Trophoblast cell (in vitro differentiated cells and primary cell): ENCODE measurements at regions not wholly inside any gene's neighbourhood (a gene's known extent, or its start where the extent isn't known, plus 50 kb on each side); places are given as distances from the start of the nearest gene placed in this dataset.

Source experiments
- DNase-seq, 2 donors: peaks; one replicate each; pipeline ENCODE4 v3.0.0-alpha.2; 2016
- H2AFZ ChIP-seq: 2 replicates; pipeline ENCODE4 v1.6.1; 2013; ENCODE audit warnings: low read length, moderate library complexity, mild to moderate bottlenecking; ENCODE audit not compliant: insufficient read depth, poor library complexity
- H2AK5ac ChIP-seq: 2 replicates; pipeline ENCODE4 v1.6.1; 2013; ENCODE audit warnings: mild to moderate bottlenecking, low read length
- H2BK120ac ChIP-seq: 2 replicates; pipeline ENCODE4 v1.6.1; 2013; ENCODE audit warnings: low read length, mild to moderate bottlenecking, moderate library complexity; ENCODE audit not compliant: insufficient read depth, poor library complexity
- H2BK12ac ChIP-seq: 2 replicates; pipeline ENCODE4 v1.6.1; 2013; ENCODE audit warnings: mild to moderate bottlenecking, low read length, moderate library complexity
- H2BK5ac ChIP-seq: 2 replicates; pipeline ENCODE4 v1.6.1; 2013; ENCODE audit warnings: low read length, low read depth, moderate library complexity, mild to moderate bottlenecking; ENCODE audit not compliant: poor library complexity
- H3K14ac ChIP-seq: 2 replicates; pipeline ENCODE4 v1.6.1; 2013; ENCODE audit warnings: mild to moderate bottlenecking, low read length
- H3K18ac ChIP-seq: 2 replicates; pipeline ENCODE4 v1.6.1; 2013; ENCODE audit warnings: mild to moderate bottlenecking, low read length
- H3K23ac ChIP-seq: 2 replicates; pipeline ENCODE4 v1.6.1; 2013; ENCODE audit warnings: low read length
- H3K27ac ChIP-seq: 2 replicates; pipeline ENCODE4 v1.5.1; 2013; ENCODE audit warnings: low read depth, mild to moderate bottlenecking, inconsistent platforms, low read length, moderate library complexity
- H3K27me3 ChIP-seq: 2 replicates; pipeline ENCODE4 v1.6.1; 2013; ENCODE audit warnings: inconsistent platforms, mild to moderate bottlenecking, low read length, moderate library complexity; ENCODE audit not compliant: insufficient read depth
- H3K36me3 ChIP-seq, 2 experiments: 1 replicate in 1 of 2; 2 replicates in 1 of 2; pipeline ENCODE4 v1.6.1; 2013; ENCODE audit warnings: low read length in 2 of 2, mild to moderate bottlenecking in 2 of 2, moderate library complexity in 1 of 2; ENCODE audit not compliant: insufficient read depth in 2 of 2, control insufficient read depth in 1 of 2
- H3K4ac ChIP-seq: 2 replicates; pipeline ENCODE4 v1.6.1; 2013; ENCODE audit warnings: low read depth, mild to moderate bottlenecking, low read length, moderate library complexity
- H3K4me1 ChIP-seq, 2 experiments: 1 replicate in 1 of 2; 2 replicates in 1 of 2; pipeline ENCODE4 v1.6.1; 2013; ENCODE audit warnings: low read length in 2 of 2, mild to moderate bottlenecking in 2 of 2, moderate library complexity in 1 of 2; ENCODE audit not compliant: insufficient read depth in 2 of 2, control insufficient read depth in 1 of 2
- H3K4me2 ChIP-seq: 2 replicates; pipeline ENCODE4 v1.6.1; 2013; ENCODE audit warnings: inconsistent platforms, mild to moderate bottlenecking, low read length, moderate library complexity
- H3K4me3 ChIP-seq: 2 replicates; pipeline ENCODE4 v1.5.1; 2013; ENCODE audit warnings: mild to moderate bottlenecking, low read depth, low read length, inconsistent platforms
- H3K79me1 ChIP-seq: one replicate; pipeline ENCODE4 v1.6.1; 2013; ENCODE audit warnings: low read length
- H3K79me2 ChIP-seq: 2 replicates; pipeline ENCODE4 v1.6.1; 2013; ENCODE audit warnings: low read length, mild to moderate bottlenecking; ENCODE audit not compliant: control insufficient read depth, insufficient read depth, poor library complexity
- H3K9ac ChIP-seq: 2 replicates; pipeline ENCODE4 v1.6.1; 2013; ENCODE audit warnings: mild to moderate bottlenecking, low read length
- H3K9me3 ChIP-seq: 2 replicates; pipeline ENCODE4 v1.6.1; 2013; ENCODE audit warnings: low read depth, mild to moderate bottlenecking, control low read depth, inconsistent platforms, low read length; ENCODE audit not compliant: insufficient read depth
- H4K12ac ChIP-seq: 2 replicates; pipeline ENCODE4 v1.6.1; 2013; ENCODE audit warnings: low read depth, mild to moderate bottlenecking, low read length, moderate library complexity
- H4K8ac ChIP-seq: 2 replicates; pipeline ENCODE4 v1.6.1; 2013; ENCODE audit warnings: low read depth, mild to moderate bottlenecking, low read length, moderate library complexity
- H4K91ac ChIP-seq: one replicate; pipeline ENCODE4 v1.6.1; 2013; ENCODE audit warnings: low read depth, mild to moderate bottlenecking, low read length, moderate library complexity
- WGBS: extraction: QIAGEN DNeasy Blood & Tissue Kit; methylation state at CpG from one replicate; pipeline ENCODE4 v1.1.7; 2013; ENCODE audit warnings: missing lambda C conversion rate; ENCODE audit not compliant: insufficient read length, insufficient coverage; ENCODE audit errors: extremely low coverage; 5-methylcytosine and 5-hydroxymethylcytosine counted together

DNA sequence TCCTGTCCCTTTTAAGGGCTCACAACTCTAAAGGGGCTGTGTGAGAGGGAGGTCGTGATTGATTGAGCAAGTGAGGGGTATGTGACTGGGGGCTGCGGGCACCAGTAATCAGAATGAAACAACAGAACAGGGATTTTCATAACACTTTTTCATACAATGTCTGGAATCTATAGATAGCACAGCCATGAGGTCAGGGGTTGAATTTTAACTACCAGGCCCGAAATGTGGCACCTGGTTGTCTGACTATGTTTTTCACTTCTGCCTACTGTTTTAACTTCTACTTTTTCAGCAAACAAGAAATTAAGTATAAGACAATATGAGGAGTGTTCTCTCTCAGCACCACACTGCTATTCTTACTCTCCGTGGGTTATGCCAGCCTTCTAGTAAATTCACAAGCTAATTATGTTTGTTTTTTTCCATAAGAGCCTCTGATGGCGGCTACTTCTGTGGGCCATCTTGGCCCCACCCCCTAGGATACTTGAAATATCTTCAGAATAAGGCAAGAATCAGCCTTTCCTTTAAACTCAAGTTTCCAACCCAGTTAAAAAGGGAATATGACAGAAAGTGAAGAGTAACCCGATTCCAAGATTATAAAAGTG, 552.8 kb upstream of the CHORDC1 start:
- Histone ChIP-seq H4K91ac (no peak overlapping the region), H3K9ac (no peak overlapping the region), H3K23ac (no peak overlapping the region), H3K36me3 (no peaks in the 10 kb centered on the region), H3K4me1 (no peaks in the 10 kb centered on the region), H2BK5ac (no peak overlapping the region), H3K4me2 (no peak overlapping the region), H3K27me3 (no peaks in the 10 kb centered on the region), H3K79me2 (no peaks in the 10 kb centered on the region), H4K8ac (no peak overlapping the region), H2AK5ac (no peak overlapping the region), H2BK120ac (no peak overlapping the region), H2BK12ac (no peak overlapping the region), H3K9me3 (peaks cover 5% of the 10 kb centered on the region), H3K27ac (no peak overlapping the region), H3K4ac (no peak overlapping the region), H3K79me1 (no peaks in the 10 kb centered on the region), H4K12ac (no peak overlapping the region), H3K18ac (no peak overlapping the region), H2AFZ (no peak overlapping the region), H3K14ac (no peak overlapping the region), H3K4me3 (no peak overlapping the region)
- WGBS, result no CpG with 5 or more reads among the region's 6 CpGs
- no peak for DNase-seq

GRCh38 chr11:90774727-90775566, 552.1 kb upstream of the CHORDC1 start:
- H3K79me2 ChIP-seq, result no peaks in the 10 kb centered on the region
- no peak overlapping the region for H3K4me3 ChIP-seq
- H3K27me3 ChIP-seq, result no peaks in the 10 kb centered on the region
- H3K23ac ChIP-seq, result no peak overlapping the region
- no peak overlapping the region for H3K18ac ChIP-seq
- no peak overlapping the region for H2BK5ac ChIP-seq
- no CpG with 5 or more reads among the region's 13 CpGs for WGBS
- H4K8ac ChIP-seq, result no peak overlapping the region
- no peak overlapping the region for H2BK120ac ChIP-seq
- H3K9ac ChIP-seq, result no peak overlapping the region
- no peak overlapping the region for H3K27ac ChIP-seq
- no peaks in the 10 kb centered on the region for H3K4me1 ChIP-seq
- H4K12ac ChIP-seq, result no peak overlapping the region
- H3K79me1 ChIP-seq, result no peaks in the 10 kb centered on the region
- H2BK12ac ChIP-seq, result no peak overlapping the region
- no peak for DNase-seq
- no peak overlapping the region for H4K91ac ChIP-seq
- no peak overlapping the region for H2AFZ ChIP-seq
- peaks cover 5% of the 10 kb centered on the region for H3K9me3 ChIP-seq
- H3K4ac ChIP-seq, result no peak overlapping the region
- H3K36me3 ChIP-seq, result no peaks in the 10 kb centered on the region
- H2AK5ac ChIP-seq, result no peak overlapping the region
- H3K14ac ChIP-seq, result no peak overlapping the region
- H3K4me2 ChIP-seq, result no peak overlapping the region

GRCh38 chr11:90770007-90770406, 547.2 kb upstream of the CHORDC1 start:
- H4K91ac ChIP-seq, result no peak overlapping the region
- no peak overlapping the region for H2BK5ac ChIP-seq
- H3K4me1 ChIP-seq, result no peaks in the 10 kb centered on the region
- no peak overlapping the region for H4K12ac ChIP-seq
- no peaks in the 10 kb centered on the region for H3K79me2 ChIP-seq
- H3K4me3 ChIP-seq, result no peak overlapping the region
- H2AFZ ChIP-seq, result no peak overlapping the region
- no peak overlapping the region for H3K4me2 ChIP-seq
- H3K27me3 ChIP-seq, result no peaks in the 10 kb centered on the region
- no peak overlapping the region for H4K8ac ChIP-seq
- WGBS, result no CpG with 5 or more reads among the region's 3 CpGs
- no peak overlapping the region for H3K27ac ChIP-seq
- H2AK5ac ChIP-seq, result no peak overlapping the region
- no peak overlapping the region for H3K9ac ChIP-seq
- H3K36me3 ChIP-seq, result no peaks in the 10 kb centered on the region
- no peak overlapping the region for H3K18ac ChIP-seq
- H3K23ac ChIP-seq, result no peak overlapping the region
- no peak overlapping the region for H2BK12ac ChIP-seq
- H3K79me1 ChIP-seq, result no peaks in the 10 kb centered on the region
- no peak overlapping the region for H3K4ac ChIP-seq
- DNase-seq, result no peak
- H2BK120ac ChIP-seq, result no peak overlapping the region
- H3K9me3 ChIP-seq, result peaks cover 3% of the 10 kb centered on the region
- no peak overlapping the region for H3K14ac ChIP-seq

- Histone ChIP-seq H3K27ac (no peak overlapping the region), H3K4me3 (no peak overlapping the region), H3K4me2 (no peak overlapping the region), H2AK5ac (no peak overlapping the region), H3K79me1 (no peaks in the 10 kb centered on the region), H2BK12ac (no peak overlapping the region), H2BK5ac (no peak overlapping the region), H3K9me3 (no peaks in the 10 kb centered on the region), H3K27me3 (no peaks in the 10 kb centered on the region), H3K36me3 (no peaks in the 10 kb centered on the region), H2AFZ (no peak overlapping the region), H3K18ac (no peak overlapping the region), H2BK120ac (no peak overlapping the region), H3K4ac (no peak overlapping the region), H3K9ac (no peak overlapping the region), H3K4me1 (no peaks in the 10 kb centered on the region), H4K91ac (no peak overlapping the region), H3K79me2 (no peaks in the 10 kb centered on the region), H4K8ac (no peak overlapping the region), H3K23ac (no peak overlapping the region), H4K12ac (no peak overlapping the region), H3K14ac (no peak overlapping the region)
- no CpG with 5 or more reads among the region's 3 CpGs for WGBS
- no peak for DNase-seq
Measured at GRCh38 chr11:90766121-90766520, 543.3 kb upstream of the CHORDC1 start.
